Mesenchymal stem cell (in vitro differentiated cells and primary cell): ENCODE measurements at regions not wholly inside any gene's neighbourhood (a gene's known extent, or its start where the extent isn't known, plus 50 kb on each side); places are given as distances from the start of the nearest gene placed in this dataset.

ENCODE experiments used
- DNase-seq: peaks from one replicate; pipeline ENCODE4 v3.0.0-alpha.2; 2013
- H2AFZ ChIP-seq: one replicate; pipeline ENCODE4 v1.6.1; 2013; ENCODE audit warnings: low read depth, mild to moderate bottlenecking, control low read depth, inconsistent platforms, low read length, moderate library complexity
- H2AK5ac ChIP-seq: 2 replicates; pipeline ENCODE4 v1.6.1; 2013; ENCODE audit warnings: low read length, moderate library complexity, mild to moderate bottlenecking, inconsistent platforms; ENCODE audit not compliant: severe bottlenecking
- H2BK120ac ChIP-seq: one replicate; pipeline ENCODE4 v1.6.1; 2013; ENCODE audit warnings: low read depth, mild to moderate bottlenecking, inconsistent platforms, low read length, moderate library complexity
- H2BK12ac ChIP-seq, 2 experiments: one replicate each; pipeline ENCODE4 v1.6.1; 2013; ENCODE audit warnings: inconsistent platforms in 2 of 2, low read length in 2 of 2, mild to moderate bottlenecking in 2 of 2, moderate library complexity in 2 of 2, control low read depth in 1 of 2
- H2BK15ac ChIP-seq: one replicate; pipeline ENCODE4 v1.6.1; 2013; ENCODE audit warnings: mild to moderate bottlenecking, low read depth, inconsistent platforms; ENCODE audit not compliant: poor library complexity, severe bottlenecking
- H2BK5ac ChIP-seq: 2 replicates; pipeline ENCODE4 v1.6.1; 2013; ENCODE audit warnings: low read depth, mild to moderate bottlenecking, low read length, control low read depth, inconsistent platforms; ENCODE audit not compliant: poor library complexity, severe bottlenecking
- H3K14ac ChIP-seq, 2 experiments: one replicate each; pipeline ENCODE4 v1.6.1; 2013; ENCODE audit warnings: inconsistent platforms in 2 of 2, low read length in 2 of 2, control low read depth in 1 of 2, mild to moderate bottlenecking in 1 of 2, moderate library complexity in 1 of 2
- H3K18ac ChIP-seq, 2 experiments: one replicate each; pipeline ENCODE4 v1.6.1; 2013; ENCODE audit warnings: inconsistent platforms in 2 of 2, low read length in 2 of 2, control low read depth in 1 of 2, low read depth in 1 of 2, mild to moderate bottlenecking in 1 of 2
- H3K23ac ChIP-seq, 2 experiments: one replicate each; pipeline ENCODE4 v1.6.1; 2013; ENCODE audit warnings: inconsistent platforms in 2 of 2, low read length in 2 of 2, mild to moderate bottlenecking in 2 of 2, moderate library complexity in 2 of 2, control low read depth in 1 of 2
- H3K27ac ChIP-seq: 2 replicates; pipeline ENCODE4 v1.5.1; 2013; ENCODE audit warnings: mild to moderate bottlenecking, moderate library complexity, low read length, control low read depth, inconsistent platforms; ENCODE audit not compliant: poor library complexity, severe bottlenecking
- H3K27me3 ChIP-seq, 2 experiments: 2 replicates each; pipeline versions ENCODE4 v1.6.1 to v1.7.0; 2013; ENCODE audit warnings: low read length in 2 of 2, mild to moderate bottlenecking in 2 of 2, moderate library complexity in 2 of 2, control low read depth in 1 of 2, inconsistent platforms in 1 of 2; ENCODE audit not compliant: control insufficient read depth in 1 of 2, insufficient read depth in 1 of 2
- H3K36me3 ChIP-seq, 2 experiments: 2 replicates each; pipeline versions ENCODE4 v1.6.1 to v1.7.0; 2013; ENCODE audit warnings: low read length in 2 of 2, control low read depth in 1 of 2, inconsistent platforms in 1 of 2, low read depth in 1 of 2, mild to moderate bottlenecking in 1 of 2; ENCODE audit not compliant: insufficient read depth in 2 of 2, control insufficient read depth in 1 of 2
- H3K4ac ChIP-seq, 2 experiments: one replicate each; pipeline ENCODE4 v1.6.1; 2013; ENCODE audit warnings: inconsistent platforms in 2 of 2, low read length in 2 of 2, mild to moderate bottlenecking in 2 of 2, moderate library complexity in 2 of 2, control low read depth in 1 of 2, low read depth in 1 of 2
- H3K4me1 ChIP-seq: 2 replicates; pipeline ENCODE4 v1.6.1; 2013; ENCODE audit warnings: low read depth, low read length, control low read depth; ENCODE audit not compliant: control insufficient read depth, insufficient read depth
- H3K4me2 ChIP-seq: 2 replicates; pipeline ENCODE4 v1.6.1; 2013; ENCODE audit warnings: low read length, mild to moderate bottlenecking, inconsistent platforms; ENCODE audit not compliant: poor library complexity, severe bottlenecking
- H3K4me3 ChIP-seq, 2 experiments: 2 replicates each; pipeline versions ENCODE4 v1.5.1 to v1.7.0; 2013; ENCODE audit warnings: low read length in 2 of 2, mild to moderate bottlenecking in 2 of 2, control low read depth in 1 of 2, low read depth in 1 of 2; ENCODE audit not compliant: insufficient read depth in 1 of 2
- H3K79me1 ChIP-seq: replicated peaks from 2 replicates; pipeline ENCODE4 v1.6.1; 2013; ENCODE audit warnings: mild to moderate bottlenecking, control low read depth, low read length, inconsistent platforms; ENCODE audit not compliant: poor library complexity, severe bottlenecking
- H3K9ac ChIP-seq: 2 replicates; pipeline ENCODE4 v1.7.0; 2013; ENCODE audit warnings: mild to moderate bottlenecking, low read length, moderate library complexity
- H3K9me3 ChIP-seq: 2 replicates; pipeline ENCODE4 v1.7.0; 2013; ENCODE audit warnings: mild to moderate bottlenecking, low read length; ENCODE audit not compliant: control insufficient read depth
- H4K8ac ChIP-seq: one replicate; pipeline ENCODE4 v1.6.1; 2013; ENCODE audit warnings: inconsistent platforms, mild to moderate bottlenecking, low read length, moderate library complexity
- H4K91ac ChIP-seq: one replicate; pipeline ENCODE4 v1.6.1; 2013; ENCODE audit warnings: mild to moderate bottlenecking, low read length, inconsistent platforms
- WGBS: methylation state at CpG from one replicate; pipeline ENCODE4 v1.1.7; 2013; ENCODE audit warnings: mixed read lengths; 5-methylcytosine and 5-hydroxymethylcytosine counted together

DNA sequence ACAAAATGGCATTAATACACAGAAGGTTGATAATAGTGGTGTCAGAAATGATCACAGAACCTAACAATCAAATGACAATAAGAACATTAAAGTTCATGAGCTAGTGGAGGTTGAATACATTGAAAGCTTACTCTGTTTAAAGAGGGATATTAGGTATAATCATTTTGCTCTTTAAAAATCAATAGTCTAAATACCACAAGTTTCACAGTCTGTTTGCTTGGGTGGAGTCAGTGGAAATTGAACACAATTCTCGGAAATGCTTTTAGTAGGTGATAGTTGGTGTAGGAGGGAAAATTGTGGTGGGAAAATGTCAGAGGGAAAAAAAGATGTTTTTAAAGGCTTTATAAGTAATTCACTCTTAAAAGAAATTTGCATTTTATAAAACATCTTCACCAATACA, 197.1 kb downstream of the GLUD2 start:
- Histone ChIP-seq H3K4me3 (no peak overlapping the region), H2BK12ac (no peak overlapping the region), H3K9ac (no peak overlapping the region), H3K79me1 (no peaks in the 10 kb centered on the region), H3K14ac (no peak overlapping the region), H3K23ac (no peak overlapping the region), H4K8ac (no peak overlapping the region), H3K27ac (no peak overlapping the region), H3K4me2 (no peak overlapping the region), H3K18ac (no peak overlapping the region), H2AFZ (no peak overlapping the region), H2AK5ac (no peak overlapping the region), H3K27me3 (no peaks in the 10 kb centered on the region), H2BK15ac (no peak overlapping the region), H3K4me1 (no peaks in the 10 kb centered on the region), H2BK5ac (no peak overlapping the region), H3K9me3 (no peaks in the 10 kb centered on the region), H3K36me3 (no peaks in the 10 kb centered on the region), H3K4ac (no peak overlapping the region), H4K91ac (no peak overlapping the region), H2BK120ac (no peak overlapping the region)
- DNase-seq, result no peak
- WGBS, result no CpG with 5 or more reads among the region's 1 CpG

DNA sequence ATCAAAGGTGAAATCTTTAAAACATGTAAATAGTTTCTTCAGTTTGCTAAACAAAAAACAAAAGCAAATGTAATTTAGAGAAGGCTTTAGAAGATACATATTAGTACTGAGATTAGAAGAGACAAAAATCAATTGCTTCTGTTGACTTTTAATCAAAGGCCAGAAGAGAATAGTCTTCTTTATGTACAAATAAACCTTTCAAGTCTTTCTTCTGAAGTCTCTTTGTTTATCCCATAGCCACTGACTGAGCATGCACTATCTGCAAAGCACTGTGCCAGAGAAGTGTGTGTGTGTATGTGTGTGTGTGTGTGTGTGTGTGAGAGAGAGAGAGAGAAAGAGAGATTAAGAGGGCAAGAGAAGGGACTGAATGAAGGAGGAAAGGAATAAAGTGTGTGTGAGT, 198.4 kb downstream of the GLUD2 start:
- H3K9me3 ChIP-seq, result no peaks in the 10 kb centered on the region
- H3K4me1 ChIP-seq, result no peaks in the 10 kb centered on the region
- H3K14ac ChIP-seq, result no peak overlapping the region
- H2BK5ac ChIP-seq, result no peak overlapping the region
- H4K91ac ChIP-seq, result no peak overlapping the region
- no peak overlapping the region for H4K8ac ChIP-seq
- H3K23ac ChIP-seq, result no peak overlapping the region
- H3K18ac ChIP-seq, result no peak overlapping the region
- H3K27me3 ChIP-seq, result no peaks in the 10 kb centered on the region
- no peaks in the 10 kb centered on the region for H3K36me3 ChIP-seq
- H2BK120ac ChIP-seq, result no peak overlapping the region
- no peak overlapping the region for H3K9ac ChIP-seq
- no peak for DNase-seq
- H2BK15ac ChIP-seq, result no peak overlapping the region
- no peak overlapping the region for H3K27ac ChIP-seq
- no peaks in the 10 kb centered on the region for H3K79me1 ChIP-seq
- no peak overlapping the region for H3K4me2 ChIP-seq
- H2AFZ ChIP-seq, result no peak overlapping the region
- H3K4me3 ChIP-seq, result no peak overlapping the region
- H2BK12ac ChIP-seq, result no peak overlapping the region
- H3K4ac ChIP-seq, result no peak overlapping the region
- H2AK5ac ChIP-seq, result no peak overlapping the region

GRCh38 chrX:121254336-121254735, 206.9 kb downstream of the GLUD2 start:
- H4K8ac ChIP-seq, result no peak overlapping the region
- H4K91ac ChIP-seq, result no peak overlapping the region
- H2BK12ac ChIP-seq, result no peak overlapping the region
- 70% methylated on average over 1 of the region's 4 CpGs for WGBS
- H3K14ac ChIP-seq, result no peak overlapping the region
- no peak overlapping the region for H2BK15ac ChIP-seq
- H2AK5ac ChIP-seq, result no peak overlapping the region
- no peak for DNase-seq
- H2AFZ ChIP-seq, result no peak overlapping the region
- H3K9me3 ChIP-seq, result no peaks in the 10 kb centered on the region
- no peaks in the 10 kb centered on the region for H3K27me3 ChIP-seq
- no peak overlapping the region for H3K4me3 ChIP-seq
- H3K4me2 ChIP-seq, result no peak overlapping the region
- no peak overlapping the region for H3K23ac ChIP-seq
- H3K27ac ChIP-seq, result no peak overlapping the region
- no peaks in the 10 kb centered on the region for H3K36me3 ChIP-seq
- no peaks in the 10 kb centered on the region for H3K79me1 ChIP-seq
- no peak overlapping the region for H3K9ac ChIP-seq
- no peak overlapping the region for H3K4ac ChIP-seq
- H2BK120ac ChIP-seq, result no peak overlapping the region
- H2BK5ac ChIP-seq, result no peak overlapping the region
- no peak overlapping the region for H3K18ac ChIP-seq
- H3K4me1 ChIP-seq, result no peaks in the 10 kb centered on the region

DNA sequence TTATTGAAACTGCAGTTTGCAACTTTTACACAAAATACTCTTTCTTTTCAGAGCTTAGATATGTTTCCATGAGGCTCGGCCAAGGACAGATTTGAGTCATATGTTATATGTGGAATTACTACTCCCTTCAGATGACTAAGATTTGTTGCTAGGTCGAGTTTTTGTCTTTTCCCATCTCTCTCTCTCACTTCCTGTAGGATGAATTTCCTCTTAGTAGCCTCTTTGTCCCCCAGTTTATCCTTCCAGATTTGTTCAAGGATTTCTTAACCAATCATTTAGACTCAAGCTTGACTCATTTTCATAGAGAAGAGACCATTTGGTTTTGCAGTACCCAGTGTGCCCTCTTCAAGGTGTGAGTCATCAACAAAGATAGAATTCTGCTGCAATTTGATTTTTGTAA, 209.2 kb downstream of the GLUD2 start:
- H2AFZ ChIP-seq, result no peak overlapping the region
- no peak overlapping the region for H3K27ac ChIP-seq
- no peaks in the 10 kb centered on the region for H3K36me3 ChIP-seq
- 0% methylated on average over 1 of the region's 2 CpGs for WGBS
- DNase-seq, result no peak
- peak overlapping the region; percentile 66 for H3K9ac ChIP-seq
- no peak overlapping the region for H3K14ac ChIP-seq
- H3K4me1 ChIP-seq, result no peaks in the 10 kb centered on the region
- H2AK5ac ChIP-seq, result no peak overlapping the region
- no peak overlapping the region for H3K4ac ChIP-seq
- no peaks in the 10 kb centered on the region for H3K9me3 ChIP-seq
- H2BK15ac ChIP-seq, result no peak overlapping the region
- no peak overlapping the region for H2BK12ac ChIP-seq
- H3K79me1 ChIP-seq, result no peaks in the 10 kb centered on the region
- no peak overlapping the region for H4K8ac ChIP-seq
- no peak overlapping the region for H3K18ac ChIP-seq
- H3K4me2 ChIP-seq, result no peak overlapping the region
- H2BK120ac ChIP-seq, result no peak overlapping the region
- no peak overlapping the region for H4K91ac ChIP-seq
- no peaks in the 10 kb centered on the region for H3K27me3 ChIP-seq
- no peak overlapping the region for H3K4me3 ChIP-seq
- H3K23ac ChIP-seq, result no peak overlapping the region
- no peak overlapping the region for H2BK5ac ChIP-seq
